Cardiac septum (tissue), 1 donor: ENCODE measurements at regions not wholly inside any gene's neighbourhood (a gene's known extent, or its start where the extent isn't known, plus 50 kb on each side); places are given as distances from the start of the nearest gene placed in this dataset.
"Not testable (repeated sequence)": the region's sequence is repeated elsewhere in the genome, so short reads cannot be mapped to it uniquely, and the experiment has no call there.

Experiments
- DNase-seq: peaks from one replicate; pipeline ENCODE4 v3.0.0-alpha.2; 2020; ENCODE audit warnings: low spot score
- intact Hi-C: fragments of 100-400 bp; cut with DNase I; formaldehyde crosslinking; loops from one replicate; pipeline ENCODE4 v1.14.0; 2022
- donor health status: DM: no; HTN: no; CAD: no.

DNA sequence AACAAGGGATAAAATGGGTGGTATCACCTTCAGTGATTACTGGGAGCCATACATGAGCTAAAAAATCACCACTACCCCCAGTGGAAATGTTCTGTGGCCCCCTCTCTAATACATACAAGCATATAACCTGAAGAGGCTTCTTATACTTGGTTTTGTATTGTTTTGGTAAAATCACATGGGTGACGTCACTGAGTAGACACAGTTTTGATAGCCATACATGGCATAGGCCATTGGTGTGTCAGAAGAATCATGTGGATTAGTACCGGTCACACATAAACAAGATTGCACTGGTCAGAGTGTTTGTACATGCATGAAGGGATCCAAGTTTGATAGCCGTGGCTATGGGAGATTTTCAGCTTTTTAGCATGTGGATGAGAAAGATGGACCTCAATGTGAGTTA, 131.9 kb upstream of the RADX start:
- DNase-seq = no peak
- intact Hi-C loops = loop anchor here (5.0 kb wide), 1 partner anchor 312 kb away; no protein-coding TSS in a partner anchor

DNA sequence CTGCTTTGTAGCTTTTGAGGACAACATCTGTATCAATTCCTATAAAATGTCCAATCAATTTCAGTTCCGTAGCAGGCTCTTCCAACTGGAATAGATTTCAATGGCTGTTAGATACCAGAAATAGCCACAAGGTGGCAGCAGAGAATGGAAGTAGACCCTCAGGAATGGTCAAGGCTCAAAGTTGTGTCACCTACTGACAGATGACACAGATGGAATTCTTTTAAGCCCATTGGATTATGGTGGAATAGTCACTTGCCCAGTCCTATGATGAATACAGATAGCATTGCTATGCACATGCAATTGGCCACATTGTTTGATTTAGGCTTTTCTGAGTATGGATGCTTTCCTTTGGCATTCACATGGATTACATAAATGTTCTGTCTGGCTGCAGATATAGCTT, 130.4 kb upstream of the RADX start:
- intact Hi-C loops = loop anchor here (5.0 kb wide), 1 partner anchor 311 kb away; no protein-coding TSS in a partner anchor
- no peak for DNase-seq

DNA sequence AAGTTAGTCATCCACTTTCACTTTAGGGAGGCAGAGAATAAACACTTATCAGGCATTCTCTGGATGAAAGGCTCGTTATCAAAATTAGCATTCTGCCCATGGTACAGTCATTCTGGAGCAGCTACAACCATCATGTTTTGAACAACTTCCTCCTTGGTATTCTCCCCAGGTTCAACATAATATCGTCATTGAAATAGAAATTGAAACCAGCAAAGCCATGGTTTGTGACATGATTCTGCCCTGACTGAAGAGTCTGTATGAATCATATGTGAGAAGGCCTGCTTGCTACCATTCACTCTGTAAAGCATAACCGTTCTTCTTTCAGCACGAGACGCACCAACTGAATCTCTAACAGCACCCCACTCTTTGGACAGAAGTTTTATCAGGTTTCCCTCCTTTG, 127.5 kb upstream of the RADX start:
- intact Hi-C loops = loop anchor here (5.0 kb wide), 1 partner anchor 308 kb away; no protein-coding TSS in a partner anchor
- DNase-seq = no peak

DNA sequence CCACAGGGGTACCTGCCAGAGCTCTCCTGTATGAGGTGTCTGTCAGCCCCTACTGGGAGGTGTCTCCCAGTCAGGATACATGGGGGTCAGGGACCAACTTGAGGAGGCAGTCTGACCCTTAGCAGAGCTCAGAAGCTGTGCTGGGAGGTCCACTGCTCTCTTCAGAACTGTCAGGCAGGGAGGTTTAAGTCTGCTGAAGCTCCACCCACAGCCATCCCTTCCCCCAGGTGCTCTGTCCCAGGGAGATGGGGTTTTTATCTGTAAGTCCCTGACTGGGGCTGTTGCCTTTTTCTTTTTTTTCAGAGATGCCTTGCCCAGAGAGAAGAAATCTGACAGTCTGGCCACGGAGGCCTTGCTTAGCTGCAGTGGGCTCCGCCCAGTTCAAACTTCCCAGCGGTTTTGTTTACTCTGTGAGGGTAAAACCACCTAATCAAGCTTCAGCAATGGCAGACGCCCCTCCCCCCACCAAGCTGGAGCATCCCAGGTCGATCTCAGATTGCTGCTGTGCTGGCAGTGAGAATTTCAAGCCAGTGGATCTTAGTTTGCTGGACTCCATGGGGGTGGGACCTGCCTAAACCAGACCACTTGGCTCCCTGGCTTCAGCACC, 118.5 kb upstream of the RADX start:
- intact Hi-C loops, DNase-seq: not testable (repeated sequence)

DNA sequence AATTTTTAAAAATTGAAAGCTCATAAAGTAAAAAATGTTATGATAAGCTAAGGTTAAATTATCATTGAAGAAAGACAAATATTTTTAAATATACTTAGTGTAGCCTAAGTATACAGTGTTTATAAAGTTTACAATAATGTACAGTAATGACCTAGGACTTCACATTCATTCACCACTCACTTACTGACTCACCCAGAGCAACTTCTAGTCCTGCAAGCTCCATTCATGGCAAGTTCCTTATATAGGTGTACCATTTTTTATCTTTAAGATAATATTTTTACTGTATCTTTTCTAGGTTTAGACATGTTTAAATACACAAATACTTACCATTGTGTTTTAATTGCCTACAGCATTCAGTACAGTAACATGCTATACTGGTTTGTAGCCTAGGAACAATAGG, 112.3 kb upstream of the RADX start:
- intact Hi-C loops = no loop called here

DNA sequence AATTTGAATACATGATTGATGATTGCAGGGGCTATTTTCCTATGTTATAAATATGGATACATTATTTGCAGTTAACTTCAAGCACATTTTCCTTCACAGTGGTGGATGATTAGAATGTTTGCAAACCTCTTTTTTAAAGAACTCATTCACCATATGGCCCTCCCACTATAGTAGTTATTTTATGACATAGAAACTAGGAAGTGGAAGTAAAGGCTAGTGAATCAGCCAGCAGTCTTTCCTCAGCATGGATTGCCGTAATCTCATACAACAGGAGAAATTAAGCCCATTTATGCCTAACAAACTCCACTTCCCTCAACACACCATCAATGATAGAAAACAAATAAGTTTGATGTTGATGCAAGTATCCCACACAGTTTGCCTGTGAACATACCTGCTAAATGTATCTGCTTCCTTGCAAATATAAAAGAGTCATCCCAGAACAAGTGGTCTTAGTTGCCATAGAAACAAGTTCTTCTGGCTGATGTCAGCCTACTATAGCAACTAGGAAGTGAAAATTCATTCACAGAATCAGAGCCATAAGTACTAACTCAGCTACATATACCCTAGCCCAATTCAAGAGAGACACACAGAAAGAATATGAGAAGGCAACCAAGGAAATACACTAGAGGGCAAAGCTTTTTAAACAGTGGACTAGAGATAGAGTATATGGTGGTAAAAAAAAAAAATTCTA, 100.9 kb upstream of the RADX start:
- intact Hi-C loops = no loop called here
- no peak for DNase-seq

More for the DNA sequence above, 112.3 kb upstream of the RADX start:
- no peak for DNase-seq
